ENCODE measurements at regions not wholly inside any gene's neighbourhood (a gene's known extent, or its start where the extent isn't known, plus 50 kb on each side); places are given as distances from the start of the nearest gene placed in this dataset.

GRCh38 chr9:96175001-96175400, 127.0 kb downstream of the HSD17B3 start:
- no peaks in the 10 kb centered on the region for H3K27me3 ChIP-seq
- H3K9me3 ChIP-seq: no peaks in the 10 kb centered on the region
- no peak overlapping the region for H3K4me3 ChIP-seq
- no peak for DNase-seq
- H3K9ac ChIP-seq (ENCODE audit: low read depth in 2 of 2, low read length in 2 of 2): no peak overlapping the region
- H3K36me3 ChIP-seq: no peaks in the 10 kb centered on the region
- H3K4me1 ChIP-seq: peaks cover 5% of the 10 kb centered on the region
- no peak overlapping the region for H3K27ac ChIP-seq
- intact Hi-C loops (cut with DNase I): loop anchor here (5.0 kb wide), 1 partner anchor 42 kb away; no protein-coding TSS in a partner anchor
- no peak for TF ChIP-seq CTCF (IDR thresholded peaks at IDR 0.05)

GRCh38 chr9:96174371-96174770, 127.6 kb downstream of the HSD17B3 start:
- Histone ChIP-seq H3K27me3 (no peaks in the 10 kb centered on the region), H3K9ac (ENCODE audit: low read depth in 2 of 2, low read length in 2 of 2) (no peak overlapping the region), H3K36me3 (no peaks in the 10 kb centered on the region), H3K9me3 (no peaks in the 10 kb centered on the region), H3K4me3 (no peak overlapping the region), H3K27ac (no peak overlapping the region), H3K4me1 (peaks cover 10% of the 10 kb centered on the region)
- no peak for DNase-seq
- no peak for TF ChIP-seq CTCF (IDR thresholded peaks at IDR 0.05)
- intact Hi-C loops (cut with DNase I): no loop called here

GRCh38 chr9:96173640-96174039, 128.3 kb downstream of the HSD17B3 start:
- no peak for DNase-seq
- no peaks in the 10 kb centered on the region for H3K27me3 ChIP-seq
- H3K27ac ChIP-seq: no peak overlapping the region
- intact Hi-C loops (cut with DNase I): no loop called here
- H3K4me3 ChIP-seq: no peak overlapping the region
- no peak overlapping the region for H3K9ac ChIP-seq (ENCODE audit: low read depth in 2 of 2, low read length in 2 of 2)
- no peaks in the 10 kb centered on the region for H3K9me3 ChIP-seq
- no peak for TF ChIP-seq CTCF (IDR thresholded peaks at IDR 0.05)
- H3K4me1 ChIP-seq: peaks cover 10% of the 10 kb centered on the region
- H3K36me3 ChIP-seq: no peaks in the 10 kb centered on the region

GRCh38 chr9:96172797-96173196, 129.2 kb downstream of the HSD17B3 start:
- no peak overlapping the region for H3K27ac ChIP-seq
- peaks cover 9% of the 10 kb centered on the region for H3K4me1 ChIP-seq
- no peaks in the 10 kb centered on the region for H3K27me3 ChIP-seq
- H3K9me3 ChIP-seq: no peaks in the 10 kb centered on the region
- no peak overlapping the region for H3K4me3 ChIP-seq
- intact Hi-C loops (cut with DNase I): no loop called here
- no peak for TF ChIP-seq CTCF (IDR thresholded peaks at IDR 0.05)
- H3K9ac ChIP-seq (ENCODE audit: low read depth in 2 of 2, low read length in 2 of 2): no peak overlapping the region
- no peaks in the 10 kb centered on the region for H3K36me3 ChIP-seq
- DNase-seq: no peak

- H3K36me3 ChIP-seq: no peaks in the 10 kb centered on the region
- H3K4me1 ChIP-seq: peaks cover 4% of the 10 kb centered on the region
- no peak overlapping the region for H3K9ac ChIP-seq (ENCODE audit: low read depth in 2 of 2, low read length in 2 of 2)
- no peaks in the 10 kb centered on the region for H3K9me3 ChIP-seq
- intact Hi-C loops (cut with DNase I): no loop called here
- DNase-seq: no peak
- H3K27ac ChIP-seq: no peak overlapping the region
- no peak for TF ChIP-seq CTCF (IDR thresholded peaks at IDR 0.05)
- H3K27me3 ChIP-seq: no peaks in the 10 kb centered on the region
- H3K4me3 ChIP-seq: no peak overlapping the region
These were observed 130.2 kb downstream of the HSD17B3 start for GRCh38 chr9:96171728-96172127.

- Histone ChIP-seq H3K9me3 (no peaks in the 10 kb centered on the region), H3K4me3 (no peak overlapping the region), H3K9ac (ENCODE audit: low read depth in 2 of 2, low read length in 2 of 2) (no peak overlapping the region), H3K27ac (peak overlapping the region; percentile 65), H3K36me3 (no peaks in the 10 kb centered on the region), H3K27me3 (no peaks in the 10 kb centered on the region), H3K4me1 (peaks cover 4% of the 10 kb centered on the region)
- no peak for TF ChIP-seq CTCF (IDR thresholded peaks at IDR 0.05)
- DNase-seq: no peak
- intact Hi-C loops (cut with DNase I): no loop called here
These were observed 132.1 kb downstream of the HSD17B3 start for GRCh38 chr9:96169901-96170300.
